AG09319 (cell line): ENCODE measurements at regions not wholly inside any gene's neighbourhood (a gene's known extent, or its start where the extent isn't known, plus 50 kb on each side); places are given as distances from the start of the nearest gene placed in this dataset.
"Not testable (repeated sequence)": the region's sequence is repeated elsewhere in the genome, so short reads cannot be mapped to it uniquely, and the experiment has no call there.

Experiments used
- DNase-seq: peaks from one replicate; pipeline ENCODE4 v3.0.0-alpha.2; 2010; ENCODE audit warnings: low read depth; ENCODE audit errors: extremely low read depth
- CTCF ChIP-seq: IDR thresholded peaks from 2 replicates; pipeline ENCODE4 v1.5.1; 2011; ENCODE audit warnings: low read depth, mild to moderate bottlenecking, inconsistent platforms, low read length, moderate library complexity

DNA sequence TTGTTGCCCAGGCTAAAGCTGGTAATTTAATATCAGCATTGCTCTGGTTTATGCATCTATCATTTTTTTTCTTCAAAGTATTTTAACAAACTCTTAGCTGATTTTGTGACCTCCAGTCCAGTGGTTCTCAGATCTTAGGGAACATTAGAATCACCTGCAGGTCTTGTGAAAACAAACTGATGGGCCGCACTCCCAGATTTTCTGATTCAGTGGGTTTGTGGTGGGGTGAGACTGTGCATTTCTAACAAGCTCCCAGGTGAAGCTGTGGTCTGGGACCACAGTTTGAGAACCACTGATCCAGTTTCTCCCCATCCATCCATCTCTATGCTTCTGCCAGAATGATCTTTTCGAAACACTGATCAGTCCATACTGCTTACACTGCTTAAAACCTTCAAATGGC is 305.7 kb upstream of the USP24 start:
- DNase-seq = no peak
- TF ChIP-seq CTCF = no peak

DNA sequence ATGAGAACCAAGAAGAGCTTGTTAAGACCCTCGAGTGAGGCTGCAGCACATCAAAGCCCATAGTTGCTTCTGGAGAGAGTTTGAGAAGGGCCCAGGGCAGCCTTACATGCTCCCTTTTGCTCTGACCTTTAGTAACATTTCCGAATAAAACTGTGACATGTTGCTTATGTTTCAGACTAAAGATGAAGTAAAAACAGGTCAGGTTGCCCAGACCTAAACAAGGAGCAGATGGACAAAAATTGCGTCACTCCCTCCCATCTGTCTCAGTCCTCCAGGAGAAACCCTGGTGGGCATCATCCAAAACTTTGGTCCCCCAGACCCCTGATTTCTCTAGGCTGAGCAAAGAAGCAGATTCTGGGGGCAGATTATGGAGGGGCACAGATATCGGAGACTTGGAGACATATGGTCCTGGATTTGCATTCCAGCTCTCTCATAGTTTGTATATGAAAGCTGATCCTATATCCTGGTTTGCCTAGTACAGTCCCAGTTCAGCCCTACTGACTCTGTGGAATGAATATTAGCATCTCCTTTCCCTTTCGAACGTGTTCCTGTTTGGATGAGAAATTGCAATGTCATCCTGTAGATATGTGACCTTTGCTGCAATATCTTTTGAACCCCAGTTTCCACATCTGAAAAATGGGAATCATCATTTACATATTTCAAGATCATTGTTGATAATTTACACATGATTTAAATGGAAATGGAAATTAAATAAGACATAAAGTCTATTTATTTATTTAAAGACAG is 304.9 kb upstream of the USP24 start:
- no peak for TF ChIP-seq CTCF
- peak; percentile 89 for DNase-seq

DNA sequence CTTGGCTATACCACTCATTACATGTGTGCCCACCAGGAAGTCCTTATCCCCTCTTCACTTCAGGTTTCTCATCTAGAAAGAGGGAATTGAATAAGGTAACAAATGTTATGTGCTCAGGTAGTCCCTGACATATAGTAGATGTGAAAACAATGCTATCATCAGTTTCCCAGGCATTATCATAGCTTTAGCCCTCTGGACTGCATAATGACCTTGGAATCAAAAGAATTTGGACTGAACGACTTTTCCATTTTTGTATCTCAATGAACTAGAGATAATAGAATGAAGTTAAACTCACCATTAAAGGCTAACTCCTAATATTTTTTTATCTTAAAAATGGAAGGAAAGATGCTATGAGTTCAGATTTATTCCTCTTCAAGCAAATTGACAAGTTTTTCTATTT is 304.1 kb upstream of the USP24 start:
- DNase-seq = no peak
- no peak for TF ChIP-seq CTCF

- no peak for TF ChIP-seq CTCF
Measured at GRCh38 chr1:55517036-55517435, 301.9 kb upstream of the USP24 start.

DNA sequence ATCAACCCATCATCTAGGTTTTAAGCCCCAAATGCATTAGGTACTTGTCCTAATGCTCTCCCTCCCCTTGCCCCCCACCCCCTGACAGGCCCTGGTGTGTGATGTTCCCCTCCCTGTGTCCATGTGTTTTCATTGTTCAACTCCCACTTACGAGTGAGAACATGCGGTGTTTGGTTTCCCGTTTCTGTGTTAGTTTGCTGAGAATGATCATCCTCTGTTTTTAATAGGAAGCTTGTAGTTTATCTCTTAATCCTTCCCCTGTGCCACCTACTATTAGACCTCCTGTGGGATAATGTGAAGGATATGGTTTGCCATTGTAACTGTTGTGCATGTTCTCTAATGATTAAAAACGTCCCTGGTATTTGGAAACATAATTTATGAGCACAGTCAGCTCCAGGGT is 299.4 kb upstream of the USP24 start:
- not testable (repeated sequence) for DNase-seq

More at GRCh38 chr1:55517036-55517435, 301.9 kb upstream of the USP24 start:
- DNase-seq = no peak

GRCh38 chr1:55512466-55512865 is 297.3 kb upstream of the USP24 start:
- no peak for TF ChIP-seq CTCF
- no peak for DNase-seq

DNA sequence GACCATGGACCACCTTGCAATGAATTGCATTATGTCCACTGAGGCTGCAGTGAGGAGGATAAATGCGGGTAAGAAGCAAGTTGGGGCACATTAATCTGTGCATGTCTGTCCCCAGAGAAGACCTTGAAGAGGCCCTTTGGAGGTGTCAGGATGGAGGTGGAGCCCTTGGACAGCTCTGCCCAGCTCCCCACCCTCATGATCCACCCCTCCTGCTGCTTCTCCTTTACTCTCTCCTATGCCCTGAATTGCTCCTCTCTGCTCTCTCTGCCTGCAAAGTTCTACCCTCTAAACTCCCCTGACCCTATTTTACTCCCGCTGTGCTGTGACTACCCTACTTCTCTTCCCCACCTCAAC is 292.4 kb upstream of the USP24 start:
- no peak for DNase-seq
- no peak for TF ChIP-seq CTCF

- no peak for TF ChIP-seq CTCF
- DNase-seq = peak; percentile 32
Measured at GRCh38 chr1:55506740-55507577, 291.8 kb upstream of the USP24 start.
